Heart right ventricle (tissue), 16 donors: ENCODE measurements at regions not wholly inside any gene's neighbourhood (a gene's known extent, or its start where the extent isn't known, plus 50 kb on each side); places are given as distances from the start of the nearest gene placed in this dataset.
A peak's percentile ranks its signal among the peaks of the same experiment; 100 is the strongest.

ENCODE experiments used
- ATAC-seq, 8 donors: fragments of 200-7000 bp; cut with Tn5 transposase; one replicate each; pipeline ENCODE4 v1.9.1; 2020; ENCODE audit warnings: mild to moderate bottlenecking in 8 of 8, moderate library complexity in 8 of 8, moderate number of reproducible peaks in 1 of 8
- DNase-seq, 2 donors: peaks; one replicate each; pipeline ENCODE4 v3.0.0-alpha.2; 2020
- H3K27ac ChIP-seq, 10 donors: fragments of 200-600 bp; sonication (generic) in 2 of 10; one replicate each; pipeline versions ENCODE4 v1.5.0 to v1.8.0; 2020 to 2022; ENCODE audit warnings: mild to moderate bottlenecking in 3 of 10
- H3K27me3 ChIP-seq, 7 donors: fragments of 200-600 bp; one replicate each; pipeline ENCODE4 v1.8.0; 2021 to 2022; ENCODE audit warnings: mild to moderate bottlenecking in 2 of 7
- H3K36me3 ChIP-seq, 9 donors: fragments of 200-600 bp; sonication (generic) in 1 of 9; one replicate each; pipeline versions ENCODE4 v1.5.0 to v1.8.0; 2020 to 2022; ENCODE audit warnings: mild to moderate bottlenecking in 2 of 9
- H3K4me1 ChIP-seq, 9 donors: fragments of 200-600 bp; sonication (generic) in 1 of 9; one replicate each; pipeline versions ENCODE4 v1.5.0 to v1.8.0; 2020 to 2022; ENCODE audit warnings: mild to moderate bottlenecking in 4 of 9
- H3K4me3 ChIP-seq, 10 donors: fragments of 200-600 bp; sonication (generic) in 2 of 10; one replicate each; pipeline versions ENCODE4 v1.5.0 to v1.8.0; 2020 to 2022; ENCODE audit warnings: mild to moderate bottlenecking in 7 of 10, moderate library complexity in 2 of 10
- H3K9me3 ChIP-seq, 11 donors: fragments of 200-600 bp in 10 of 11; sonication (generic) in 2 of 11; one replicate each; pipeline versions ENCODE4 v1.5.0 to v1.8.0; 2013 to 2022; ENCODE audit warnings: mild to moderate bottlenecking in 2 of 11, control low read depth in 1 of 11, moderate library complexity in 1 of 11
- WGBS, 2 donors: extraction: QIAGEN DNeasy Blood & Tissue Kit; methylation state at CpG; one replicate each; pipeline ENCODE4 v1.1.7; 2013; ENCODE audit warnings: inconsistent platforms in 1 of 2; 5-methylcytosine and 5-hydroxymethylcytosine counted together
- intact Hi-C, 10 donors: fragments of 100-400 bp; cut with DNase I; formaldehyde crosslinking; loops; one replicate each; pipeline versions ENCODE4 v1.11.1 to v1.14.2; 2022
- TF ChIP-seq, protein P1 (sequence below), 9 donors: fragments of 200-600 bp; sonication (generic) in 2 of 9; IDR thresholded peaks; one replicate each; pipeline versions ENCODE4 v1.5.0 to v1.8.0; 2021 to 2022; ENCODE audit warnings: antibody characterized with exemption in 9 of 9, mild to moderate bottlenecking in 5 of 9, moderate library complexity in 1 of 9
- donor health status: Arrhythmogenic right ventricular cardiomyopathy.
- donor health status: ischemic (EF 13 %, LVEDD 7.1; RV severe dilation, severe dysfunction).
- donor health status: healthy with polysubstance abuse.
- donor health status: DM: no; HTN: yes; CAD: no.
- donor health status: DM: no; HTN: no; CAD: no.
- donor health status: ischemic (EF 25% LVEDD 6.9; RV normal size, moderate dysfunction).
- donor health status: ischemic (EF 25% LVEDD 5.7; RV mildly dilated, moderate dysfunction).
- donor health status: healthy.
- donor health status: DM: yes; HTN: yes; CAD: no.
- donor health status: Ischemic cardiomyopathy.
- donor health status: ischemic (EF 35%, LVEDD 5.7; RV mildly dilated, moderate dysfunction).
- donor health status: nonischemic (EF 11% LVEDD 7.7; RV severe dilation, severe dysfunction).
- donor health status: DM: yes; HTN: yes; CAD: no.
- donor health status: PGD.
- donor health status: ischemic (EF 29% LVEDD 5.4; RV normal size, mild dysfunction).
- donor health status: nonischemic (EF 23%, LVEDD 6.1; RV moderate dilation, normal function).

DNA sequence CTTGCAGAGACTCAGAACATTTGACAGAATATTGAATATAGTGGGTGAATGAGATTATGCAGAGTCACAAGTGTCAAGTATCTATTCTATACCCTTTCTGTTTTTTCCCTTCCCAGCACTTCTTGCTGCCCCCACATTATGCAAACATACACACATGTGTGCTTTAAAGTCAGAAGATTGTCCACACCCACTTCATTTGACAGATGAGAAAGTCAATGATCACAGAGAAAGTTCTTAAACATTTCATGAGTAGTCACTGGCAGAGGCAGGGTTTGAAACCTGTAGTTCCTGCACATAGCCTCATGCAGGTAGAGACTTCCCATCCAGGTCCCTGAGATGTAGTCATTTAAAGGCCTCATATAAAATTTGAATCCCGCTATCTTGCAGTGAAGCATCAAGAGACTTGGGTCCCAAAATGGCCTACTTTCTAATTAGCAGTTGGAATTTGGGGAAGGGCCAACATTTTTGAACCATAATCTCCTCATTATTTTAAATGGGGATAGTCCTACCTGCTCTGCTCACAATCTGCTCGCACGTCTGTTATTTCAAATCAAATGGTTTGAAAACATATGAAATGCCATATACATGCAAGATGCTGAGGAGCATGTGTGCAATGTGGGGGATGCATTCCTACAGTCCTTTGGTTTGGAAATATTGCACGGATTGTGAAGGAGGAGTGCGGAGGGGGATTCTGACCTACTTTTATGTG is 217.8 kb downstream of the STK31 start:
- 73 to 79% methylated on average over 5 of the region's 5 CpGs for WGBS, 2 donors
- intact Hi-C loops: no loop called here

DNA sequence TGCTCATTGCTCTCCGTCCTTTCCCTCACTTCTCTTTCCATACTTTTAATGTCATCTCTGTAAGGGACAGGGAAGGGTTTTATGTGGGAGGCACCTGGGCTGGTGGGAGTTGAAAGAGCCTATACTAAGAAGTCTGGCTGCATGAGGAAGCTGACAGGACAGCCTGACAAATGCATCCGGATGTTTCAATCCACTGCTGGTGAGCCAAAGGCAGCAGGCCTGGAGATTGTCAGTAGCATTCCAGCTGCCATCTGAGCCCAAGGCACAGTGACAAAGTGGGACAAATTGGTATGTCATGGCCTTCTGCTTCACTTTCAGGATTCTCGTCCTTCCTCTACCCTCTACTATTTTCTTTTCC is 218.4 kb downstream of the STK31 start:
- 10 to 21% methylated on average over 3 of the region's 3 CpGs for WGBS, 2 donors
- peak in 2 of 8 donors; percentile 37 to 57 for ATAC-seq

More for the DNA sequence above, 217.8 kb downstream of the STK31 start:
- DNase-seq (no peak), ATAC-seq (no peak)
- H3K27me3 ChIP-seq: no peaks in the 10 kb centered on the region
- TF ChIP-seq, protein P1, sequence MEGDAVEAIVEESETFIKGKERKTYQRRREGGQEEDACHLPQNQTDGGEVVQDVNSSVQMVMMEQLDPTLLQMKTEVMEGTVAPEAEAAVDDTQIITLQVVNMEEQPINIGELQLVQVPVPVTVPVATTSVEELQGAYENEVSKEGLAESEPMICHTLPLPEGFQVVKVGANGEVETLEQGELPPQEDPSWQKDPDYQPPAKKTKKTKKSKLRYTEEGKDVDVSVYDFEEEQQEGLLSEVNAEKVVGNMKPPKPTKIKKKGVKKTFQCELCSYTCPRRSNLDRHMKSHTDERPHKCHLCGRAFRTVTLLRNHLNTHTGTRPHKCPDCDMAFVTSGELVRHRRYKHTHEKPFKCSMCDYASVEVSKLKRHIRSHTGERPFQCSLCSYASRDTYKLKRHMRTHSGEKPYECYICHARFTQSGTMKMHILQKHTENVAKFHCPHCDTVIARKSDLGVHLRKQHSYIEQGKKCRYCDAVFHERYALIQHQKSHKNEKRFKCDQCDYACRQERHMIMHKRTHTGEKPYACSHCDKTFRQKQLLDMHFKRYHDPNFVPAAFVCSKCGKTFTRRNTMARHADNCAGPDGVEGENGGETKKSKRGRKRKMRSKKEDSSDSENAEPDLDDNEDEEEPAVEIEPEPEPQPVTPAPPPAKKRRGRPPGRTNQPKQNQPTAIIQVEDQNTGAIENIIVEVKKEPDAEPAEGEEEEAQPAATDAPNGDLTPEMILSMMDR (IDR thresholded peaks at IDR 0.05): no peak
- no peak overlapping the region for H3K4me3 ChIP-seq
- H3K27ac ChIP-seq: no peak overlapping the region
- H3K9me3 ChIP-seq: no peaks in the 10 kb centered on the region
- no peaks in the 10 kb centered on the region for H3K4me1 ChIP-seq
- H3K36me3 ChIP-seq: no peaks in the 10 kb centered on the region

GRCh38 chr7:23930312-23930711 is 220.3 kb downstream of the STK31 start:
- 71 to 76% methylated on average over 1 of the region's 1 CpG for WGBS, 2 donors
- intact Hi-C loops: no loop called here
- H3K4me3 ChIP-seq: no peak overlapping the region
- H3K27me3 ChIP-seq: no peaks in the 10 kb centered on the region
- H3K27ac ChIP-seq: no peak overlapping the region
- H3K4me1 ChIP-seq: no peaks in the 10 kb centered on the region
- H3K36me3 ChIP-seq: no peaks in the 10 kb centered on the region
- TF ChIP-seq, protein P1 (IDR thresholded peaks at IDR 0.05): no peak
- DNase-seq (no peak), ATAC-seq (no peak)
- peaks cover 0 to 18% (median 0%) of the 10 kb centered on the region in 11 donors for H3K9me3 ChIP-seq

More for the DNA sequence above, 218.4 kb downstream of the STK31 start:
- H3K4me1 ChIP-seq: no peaks in the 10 kb centered on the region
- TF ChIP-seq, protein P1 (IDR thresholded peaks at IDR 0.05): no peak
- DNase-seq: peak in 1 of 2 donors; percentile 11
- H3K9me3 ChIP-seq: peaks cover 0 to under 1% (median 0%) of the 10 kb centered on the region in 11 donors
- intact Hi-C loops: no loop called here
- H3K4me3 ChIP-seq: no peak overlapping the region
- H3K27ac ChIP-seq: no peak overlapping the region
- H3K27me3 ChIP-seq: no peaks in the 10 kb centered on the region
- H3K36me3 ChIP-seq: no peaks in the 10 kb centered on the region

GRCh38 chr7:23931633-23932032 is 221.6 kb downstream of the STK31 start:
- Histone ChIP-seq H3K4me1 (no peaks in the 10 kb centered on the region), H3K36me3 (no peaks in the 10 kb centered on the region), H3K4me3 (no peak overlapping the region), H3K9me3 (peaks cover 0 to 18% (median 0%) of the 10 kb centered on the region in 11 donors), H3K27ac (no peak overlapping the region), H3K27me3 (no peaks in the 10 kb centered on the region)
- WGBS, 2 donors: 82 to 86% methylated on average over 2 of the region's 2 CpGs
- TF ChIP-seq, protein P1 (IDR thresholded peaks at IDR 0.05): no peak
- no peak for ATAC-seq
- no peak for DNase-seq
- intact Hi-C loops: no loop called here
